ENCODE measurements at regions not wholly inside any gene's neighbourhood (a gene's known extent, or its start where the extent isn't known, plus 50 kb on each side); places are given as distances from the start of the nearest gene placed in this dataset.

- no peaks in the 10 kb centered on the region for H3K4me1 ChIP-seq (ENCODE audit: control insufficient read depth, insufficient read depth, low read length)
- H2AFZ ChIP-seq (replicated peaks; ENCODE audit: low read length, poor library complexity): no peak overlapping the region
- H3K79me1 ChIP-seq (ENCODE audit: low read depth in 1 of 2, low read length in 2 of 2): no peaks in the 10 kb centered on the region
- WGBS, 2 experiments (ENCODE audit: extremely low coverage in 2 of 2, insufficient read length in 1 of 2): no CpG with 5 or more reads among the region's 2 CpGs
- no peak overlapping the region for H3K18ac ChIP-seq (ENCODE audit: low read depth, low read length)
- no peak overlapping the region for H3K4me2 ChIP-seq (ENCODE audit: low read depth, low read length)
- no peak overlapping the region for H4K91ac ChIP-seq (ENCODE audit: insufficient read depth, low read depth, low read length)
- H4K20me1 ChIP-seq (ENCODE audit: insufficient read depth, low read length): no peaks in the 10 kb centered on the region
- peaks cover 4% of the 10 kb centered on the region; the same call in 1 of the 2 replicates for H3K9me3 ChIP-seq (ENCODE audit: control insufficient read depth, insufficient read depth, low read length)
- H3K14ac ChIP-seq (replicated peaks; ENCODE audit: low read depth, low read length): no peak overlapping the region
- intact Hi-C loops (cut with micrococcal nuclease): no loop called here
- in situ Hi-C loops (cut with MboI; ENCODE audit: low sequenced_read_pairs): no loop called here
- H3K27ac ChIP-seq (ENCODE audit: insufficient read depth, low read length): no peak overlapping the region
- H2BK15ac ChIP-seq (ENCODE audit: low read depth, low read length): no peak overlapping the region
- no peak overlapping the region for H2BK20ac ChIP-seq (ENCODE audit: low read depth, low read length)
- no peak for ATAC-seq (ENCODE audit: low read depth)
- no peak overlapping the region for H3K4ac ChIP-seq (ENCODE audit: low read depth, low read length)
- no peak overlapping the region for H2AK5ac ChIP-seq (ENCODE audit: low read depth, low read length)
- dilution Hi-C loops (cut with HindIII; ENCODE audit: low sequenced_read_pairs, unreplicated experiment): no loop called here
- H3K36me3 ChIP-seq (ENCODE audit: control insufficient read depth, insufficient read depth, low read length): no peaks in the 10 kb centered on the region
- H4K8ac ChIP-seq (ENCODE audit: low read depth in 2 of 2, low read length in 2 of 2): no peak overlapping the region
- H3K9ac ChIP-seq (ENCODE audit: low read depth, low read length): no peak overlapping the region
- no peak overlapping the region for H3K23ac ChIP-seq (ENCODE audit: low read depth, low read length)
- no peak for TF ChIP-seq SMC3 (IDR thresholded peaks at IDR 0.05; ENCODE audit: low read depth, low read length)
- TF ChIP-seq NFE2L2 (IDR thresholded peaks at IDR 0.05; ENCODE audit: low read depth, low read length): no peak
- no peak for TF ChIP-seq CEBPB (IDR thresholded peaks at IDR 0.05; ENCODE audit: low read depth, low read length)
- no peak for TF ChIP-seq CHD1 (IDR thresholded peaks at IDR 0.05; ENCODE audit: low read depth, low read length)
- TF ChIP-seq ELK1 (IDR thresholded peaks at IDR 0.05; ENCODE audit: borderline replicate concordance, low read depth, low read length): no peak
- no peak for TF ChIP-seq FOS (IDR thresholded peaks at IDR 0.05; ENCODE audit: low read depth, low read length)
- TF ChIP-seq POLR2A (IDR thresholded peaks at IDR 0.05; ENCODE audit: low read depth, low read length): no peak
- TF ChIP-seq MAFK (IDR thresholded peaks at IDR 0.05; ENCODE audit: low read depth, low read length): no peak
- no peak for TF ChIP-seq CTCF (conservative IDR thresholded peaks at IDR 0.05; ENCODE audit: low read depth, low read length)
- TF ChIP-seq RAD21 (IDR thresholded peaks at IDR 0.05; ENCODE audit: low read length): no peak
- TF ChIP-seq MAZ (IDR thresholded peaks at IDR 0.05; ENCODE audit: borderline replicate concordance, low read depth, low read length): no peak
- TF ChIP-seq RFX5 (IDR thresholded peaks at IDR 0.05; ENCODE audit: low read depth, low read length): no peak
- TF ChIP-seq MXI1 (IDR thresholded peaks at IDR 0.05; ENCODE audit: borderline replicate concordance, low read depth, low read length): no peak
- TF ChIP-seq BHLHE40 (IDR thresholded peaks at IDR 0.05; ENCODE audit: low read depth, low read length): no peak
- no peak for TF ChIP-seq USF2 (IDR thresholded peaks at IDR 0.05; ENCODE audit: low read depth, low read length)
- TF ChIP-seq RCOR1 (IDR thresholded peaks at IDR 0.05; ENCODE audit: insufficient replicate concordance, low read length): no peak
- no peak overlapping the region for H2BK120ac ChIP-seq (ENCODE audit: low read depth, low read length)
- no peak for DNase-seq
- CTCF ChIA-PET: no interaction called here
- no peaks in the 10 kb centered on the region for H3K9me1 ChIP-seq (ENCODE audit: insufficient read depth, low read length)
- no peaks in the 10 kb centered on the region for H3K27me3 ChIP-seq (ENCODE audit: control insufficient read depth, insufficient read depth, low read length)
- POLR2A ChIA-PET (ENCODE audit: unreplicated experiment): no interaction called here
- no peak overlapping the region for H3K4me3 ChIP-seq (ENCODE audit: insufficient read depth, low read depth, low read length)
- no peak overlapping the region for H2AK9ac ChIP-seq (replicated peaks; ENCODE audit: low read depth, low read length, poor library complexity)
- no peak overlapping the region for H2BK5ac ChIP-seq (ENCODE audit: low read depth, low read length, poor library complexity, severe bottlenecking)
- H4K5ac ChIP-seq (ENCODE audit: low read depth, low read length): no peak overlapping the region
- no peak overlapping the region for H3K56ac ChIP-seq (ENCODE audit: extremely low read depth, insufficient read depth, low read length)
- BruUV-seq (replicated peaks): no TSS peak
Observed at GRCh38 chr5:26647781-26648180, 390.6 kb downstream of the CDH9 start.

Data from IMR-90 (cell line).